ENCODE measurements at regions not wholly inside any gene's neighbourhood (a gene's known extent, or its start where the extent isn't known, plus 50 kb on each side); places are given as distances from the start of the nearest gene placed in this dataset.

- no peak for DNase-seq
- no peak overlapping the region for H3K27ac Mint-ChIP-seq
- H3K4me1 Mint-ChIP-seq = no peaks in the 10 kb centered on the region
- H3K36me3 Mint-ChIP-seq = no peaks in the 10 kb centered on the region
- H3K4me3 Mint-ChIP-seq = no peak overlapping the region
- CTCF ChIA-PET = interaction anchor here (0.6 to 3.8 kb wide), 3 partner anchors 11 to 194 kb away, joined by 3 to 27 read pairs (median 17); no protein-coding TSS in a partner anchor
- peaks cover 9% of the 10 kb centered on the region for H3K9me3 Mint-ChIP-seq
- no peaks in the 10 kb centered on the region for H3K27me3 Mint-ChIP-seq
These were observed 92.2 kb upstream of the MPHOSPH6 start for GRCh38 chr16:82262244-82262643.

- H3K9me3 Mint-ChIP-seq = peaks cover 9% of the 10 kb centered on the region
- DNase-seq = no peak
- CTCF ChIA-PET = no interaction called here
- no peaks in the 10 kb centered on the region for H3K4me1 Mint-ChIP-seq
- no peaks in the 10 kb centered on the region for H3K27me3 Mint-ChIP-seq
- H3K36me3 Mint-ChIP-seq = no peaks in the 10 kb centered on the region
- no peak overlapping the region for H3K27ac Mint-ChIP-seq
- H3K4me3 Mint-ChIP-seq = no peak overlapping the region
These were observed 90.3 kb upstream of the MPHOSPH6 start for GRCh38 chr16:82260212-82260795.

- Mint-ChIP-seq H3K9me3 (peaks cover 9% of the 10 kb centered on the region), H3K36me3 (no peaks in the 10 kb centered on the region), H3K27me3 (no peaks in the 10 kb centered on the region), H3K4me3 (no peak overlapping the region), H3K4me1 (no peaks in the 10 kb centered on the region), H3K27ac (no peak overlapping the region)
- DNase-seq = no peak
- CTCF ChIA-PET = no interaction called here
These were observed 89.7 kb upstream of the MPHOSPH6 start for GRCh38 chr16:82259731-82260130.

- H3K27ac Mint-ChIP-seq = no peak overlapping the region
- CTCF ChIA-PET = no interaction called here
- H3K27me3 Mint-ChIP-seq = no peaks in the 10 kb centered on the region
- peaks cover 9% of the 10 kb centered on the region for H3K9me3 Mint-ChIP-seq
- H3K36me3 Mint-ChIP-seq = no peaks in the 10 kb centered on the region
- H3K4me3 Mint-ChIP-seq = no peak overlapping the region
- no peaks in the 10 kb centered on the region for H3K4me1 Mint-ChIP-seq
- DNase-seq = no peak
These were observed 88.0 kb upstream of the MPHOSPH6 start for GRCh38 chr16:82257990-82258389.

GRCh38 chr16:82252582-82252981 is 82.6 kb upstream of the MPHOSPH6 start:
- Mint-ChIP-seq H3K9me3 (no peaks in the 10 kb centered on the region), H3K4me1 (no peaks in the 10 kb centered on the region), H3K27ac (no peak overlapping the region), H3K27me3 (peaks cover 3% of the 10 kb centered on the region), H3K36me3 (no peaks in the 10 kb centered on the region), H3K4me3 (no peak overlapping the region)
- DNase-seq = no peak
- CTCF ChIA-PET = interaction anchor here (2.4 kb wide), 1 partner anchor 11 kb away, joined by 10 read pairs; no protein-coding TSS in a partner anchor

GRCh38 chr16:82248677-82249076 is 78.7 kb upstream of the MPHOSPH6 start:
- Mint-ChIP-seq H3K27me3 (peaks cover 8% of the 10 kb centered on the region), H3K4me3 (no peak overlapping the region), H3K4me1 (no peaks in the 10 kb centered on the region), H3K27ac (no peak overlapping the region), H3K36me3 (no peaks in the 10 kb centered on the region), H3K9me3 (no peaks in the 10 kb centered on the region)
- CTCF ChIA-PET = interaction anchor here (2.1 kb wide), 1 partner anchor 15 kb away, joined by 8 read pairs; no protein-coding TSS in a partner anchor
- no peak for DNase-seq

GRCh38 chr16:82248012-82248656 is 78.1 kb upstream of the MPHOSPH6 start:
- no peaks in the 10 kb centered on the region for H3K4me1 Mint-ChIP-seq
- CTCF ChIA-PET = interaction anchor here (2.1 kb wide), 1 partner anchor 15 kb away, joined by 8 read pairs; no protein-coding TSS in a partner anchor
- no peak overlapping the region for H3K27ac Mint-ChIP-seq
- DNase-seq = no peak
- H3K27me3 Mint-ChIP-seq = peaks cover 8% of the 10 kb centered on the region
- H3K36me3 Mint-ChIP-seq = no peaks in the 10 kb centered on the region
- H3K9me3 Mint-ChIP-seq = no peaks in the 10 kb centered on the region
- H3K4me3 Mint-ChIP-seq = no peak overlapping the region

- CTCF ChIA-PET = interaction anchor here (0.6 to 4.0 kb wide), 3 partner anchors 12 to 244 kb away, joined by 3 to 18 read pairs (median 3); no protein-coding TSS in a partner anchor
- Mint-ChIP-seq H3K27me3 (peaks cover 19% of the 10 kb centered on the region), H3K4me1 (no peaks in the 10 kb centered on the region), H3K9me3 (no peaks in the 10 kb centered on the region), H3K36me3 (no peaks in the 10 kb centered on the region), H3K27ac (no peak overlapping the region), H3K4me3 (no peak overlapping the region)
- DNase-seq = no peak
These were observed 72.2 kb upstream of the MPHOSPH6 start for GRCh38 chr16:82242201-82242600.

- Mint-ChIP-seq H3K27ac (no peak overlapping the region), H3K9me3 (no peaks in the 10 kb centered on the region), H3K27me3 (peaks cover 17% of the 10 kb centered on the region), H3K4me1 (no peaks in the 10 kb centered on the region), H3K36me3 (no peaks in the 10 kb centered on the region), H3K4me3 (no peak overlapping the region)
- DNase-seq = no peak
- CTCF ChIA-PET = interaction anchor here (1.0 to 4.0 kb wide), 2 partner anchors 11 to 22 kb away, joined by 3 to 18 read pairs; no protein-coding TSS in a partner anchor
These were observed 71.5 kb upstream of the MPHOSPH6 start for GRCh38 chr16:82241469-82242052.

- CTCF ChIA-PET = interaction anchor here (4.0 kb wide), 1 partner anchor 9 kb away, joined by 18 read pairs; no protein-coding TSS in a partner anchor
- DNase-seq = no peak
- H3K9me3 Mint-ChIP-seq = no peaks in the 10 kb centered on the region
- H3K4me3 Mint-ChIP-seq = no peak overlapping the region
- H3K27ac Mint-ChIP-seq = no peak overlapping the region
- H3K27me3 Mint-ChIP-seq = peaks cover 17% of the 10 kb centered on the region
- H3K36me3 Mint-ChIP-seq = no peaks in the 10 kb centered on the region
- H3K4me1 Mint-ChIP-seq = no peaks in the 10 kb centered on the region
These were observed 70.1 kb upstream of the MPHOSPH6 start for GRCh38 chr16:82240111-82240510.

GRCh38 chr16:82236875-82237274 is 66.9 kb upstream of the MPHOSPH6 start:
- no peaks in the 10 kb centered on the region for H3K4me1 Mint-ChIP-seq
- no peaks in the 10 kb centered on the region for H3K36me3 Mint-ChIP-seq
- DNase-seq = no peak
- CTCF ChIA-PET = no interaction called here
- no peak overlapping the region for H3K4me3 Mint-ChIP-seq
- H3K27ac Mint-ChIP-seq = no peak overlapping the region
- no peaks in the 10 kb centered on the region for H3K9me3 Mint-ChIP-seq
- peaks cover 21% of the 10 kb centered on the region for H3K27me3 Mint-ChIP-seq

- CTCF ChIA-PET = no interaction called here
- DNase-seq = no peak
- H3K4me1 Mint-ChIP-seq = no peaks in the 10 kb centered on the region
These were observed 66.4 kb upstream of the MPHOSPH6 start for GRCh38 chr16:82236415-82236814.

GRCh38 chr16:82232806-82233205 is 62.8 kb upstream of the MPHOSPH6 start:
- H3K27ac Mint-ChIP-seq = no peak overlapping the region
- H3K9me3 Mint-ChIP-seq = no peaks in the 10 kb centered on the region
- DNase-seq = no peak
- CTCF ChIA-PET = interaction anchor here (1.6 kb wide), 1 partner anchor 292 kb away, joined by 4 read pairs; no protein-coding TSS in a partner anchor
- H3K36me3 Mint-ChIP-seq = no peaks in the 10 kb centered on the region
- no peaks in the 10 kb centered on the region for H3K4me1 Mint-ChIP-seq
- H3K4me3 Mint-ChIP-seq = no peak overlapping the region
- H3K27me3 Mint-ChIP-seq = peaks cover 13% of the 10 kb centered on the region

More at GRCh38 chr16:82236415-82236814, 66.4 kb upstream of the MPHOSPH6 start:
- Mint-ChIP-seq H3K27me3 (peaks cover 21% of the 10 kb centered on the region), H3K4me3 (no peak overlapping the region), H3K9me3 (no peaks in the 10 kb centered on the region), H3K36me3 (no peaks in the 10 kb centered on the region), H3K27ac (no peak overlapping the region)

- Mint-ChIP-seq H3K27ac (no peak overlapping the region), H3K27me3 (peaks cover 10% of the 10 kb centered on the region), H3K4me3 (no peak overlapping the region), H3K36me3 (no peaks in the 10 kb centered on the region), H3K4me1 (no peaks in the 10 kb centered on the region), H3K9me3 (no peaks in the 10 kb centered on the region)
- DNase-seq = no peak
- CTCF ChIA-PET = interaction anchor here (0.6 to 2.5 kb wide), 13 partner anchors 10 to 339 kb away, joined by 3 to 29 read pairs (median 6); no protein-coding TSS in a partner anchor
These were observed 61.2 kb upstream of the MPHOSPH6 start for GRCh38 chr16:82231008-82231787.
